ENCODE measurements at regions not wholly inside any gene's neighbourhood (a gene's known extent, or its start where the extent isn't known, plus 50 kb on each side); places are given as distances from the start of the nearest gene placed in this dataset.

GRCh38 chr14:103217538-103217937 lies 94.3 kb downstream of the TNFAIP2 start:
- H3K9me3 ChIP-seq (ENCODE audit: low read length) = 0 out of 2 replicates have a peak, but pooled peaks cover 6% of the 10 kb centered on the region
- in situ Hi-C loops (cut with HindIII; ENCODE audit: extremely low pct_ligation_motif_present, low pct_unique_long_range_greater_than_20kb) = no loop called here
- H3K4me1 ChIP-seq (ENCODE audit: insufficient read depth, low read length) = peaks cover 27% of the 10 kb centered on the region
- H2AFZ ChIP-seq (ENCODE audit: low read length) = no peak overlapping the region
- no peaks in the 10 kb centered on the region for H3K79me2 ChIP-seq (ENCODE audit: insufficient read depth, low read length)
- no peaks in the 10 kb centered on the region; a peak in 1 of 5 replicates for H3K27me3 ChIP-seq (ENCODE audit: control insufficient read depth in 1 of 2, insufficient read depth in 2 of 2, low read length in 2 of 2)
- POLR2A ChIA-PET = no interaction called here
- H3K9ac ChIP-seq (ENCODE audit: insufficient read depth, low read depth, low read length) = no peak overlapping the region
- H4K20me1 ChIP-seq (ENCODE audit: insufficient read depth, low read length) = no peaks in the 10 kb centered on the region
- no peaks in the 10 kb centered on the region for H3K36me3 ChIP-seq (replicated peaks in 1 of 2; ENCODE audit: control insufficient read depth in 1 of 2, insufficient read depth in 2 of 2, low read length in 2 of 2)
- TF ChIP-seq EEA1 (CRISPR knock-in tag; IDR thresholded peaks at IDR 0.05; ENCODE audit: borderline replicate concordance) (no peak), ZNF331 (CRISPR knock-in tag; IDR thresholded peaks at IDR 0.05) (peak; percentile 99), SMAD3 (CRISPR knock-in tag; IDR thresholded peaks at IDR 0.05) (no peak), ZNF607 (CRISPR knock-in tag; IDR thresholded peaks at IDR 0.05; ENCODE audit: borderline replicate concordance) (no peak)
- no peak overlapping the region for H3K4me2 ChIP-seq (ENCODE audit: low read depth, low read length)
- no peak for ATAC-seq
- 87% methylated on average over 1 of the region's 1 CpG for WGBS (ENCODE audit: low lambda C conversion rate)
- H3K4me3 ChIP-seq (replicated peaks in 1 of 3; ENCODE audit: insufficient read depth in 1 of 3, low read depth in 2 of 3, low read length in 3 of 3) = no peak overlapping the region
- BruUV-seq (replicated peaks) = no TSS peak
- CTCF ChIA-PET (ENCODE audit: low intra/inter-chr PET ratio, low total read pairs) = no interaction called here
- no peak for FAIRE-seq
- H3K27ac ChIP-seq (ENCODE audit: extremely low read length, insufficient read depth, low read length) = no peak overlapping the region
- intact Hi-C loops (cut with micrococcal nuclease; ENCODE audit: unreplicated experiment) = no loop called here
- DNase-seq (ENCODE audit: low spot score) = no peak

DNA sequence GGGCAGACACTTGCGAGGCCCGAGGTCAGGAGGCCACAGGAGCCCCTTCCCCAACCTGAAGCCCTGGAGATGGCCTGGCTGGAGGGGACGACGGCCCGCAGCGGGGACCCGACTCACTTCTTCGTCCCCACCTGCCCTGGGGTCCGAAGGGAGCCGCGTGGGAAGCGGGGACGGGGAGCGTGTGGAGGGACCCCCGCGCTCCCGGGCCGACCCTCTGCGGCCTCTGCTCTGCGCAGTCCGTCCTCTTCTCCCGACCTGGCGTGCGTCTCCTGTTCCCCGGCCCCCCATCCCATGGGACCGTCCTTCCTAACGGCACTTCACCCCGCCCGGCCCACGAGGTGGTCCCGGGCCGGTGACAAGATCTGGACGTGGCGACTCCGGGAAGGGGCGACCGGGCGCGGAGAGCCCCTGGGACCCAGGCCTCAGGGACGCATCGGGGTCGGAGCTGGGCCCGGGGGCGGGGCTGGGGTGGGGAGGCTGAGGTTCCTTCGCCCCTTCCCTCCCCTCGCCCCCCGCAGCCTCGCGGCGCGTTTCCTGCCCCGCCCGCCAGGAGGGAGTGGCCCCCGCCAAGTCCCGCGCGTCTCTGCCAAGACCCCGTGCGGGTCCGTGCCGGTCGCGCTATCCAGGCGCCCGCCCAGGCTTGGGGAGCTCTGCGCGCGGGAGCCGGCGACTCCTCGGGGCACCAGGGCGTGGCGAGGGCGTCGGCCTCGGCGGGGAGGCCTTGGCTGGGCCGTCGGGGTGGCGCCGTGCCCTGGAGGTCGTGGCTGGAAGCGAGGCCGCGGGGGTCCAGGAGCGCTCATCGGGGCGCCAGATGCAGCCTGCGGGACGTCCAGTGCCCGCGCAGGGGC lies 97.1 kb downstream of the TNFAIP2 start:
- no peaks in the 10 kb centered on the region for H4K20me1 ChIP-seq (ENCODE audit: insufficient read depth, low read length)
- FAIRE-seq (no peak), ATAC-seq (no peak), DNase-seq (ENCODE audit: low spot score) (no peak)
- 0 out of 2 replicates have a peak, but pooled peaks cover 6% of the 10 kb centered on the region for H3K9me3 ChIP-seq (ENCODE audit: low read length)
- H3K36me3 ChIP-seq (replicated peaks in 1 of 2; ENCODE audit: control insufficient read depth in 1 of 2, insufficient read depth in 2 of 2, low read length in 2 of 2) = no peaks in the 10 kb centered on the region
- no peak overlapping the region for H3K4me2 ChIP-seq (ENCODE audit: low read depth, low read length)
- BruUV-seq (replicated peaks) = no TSS peak
- H3K79me2 ChIP-seq (ENCODE audit: insufficient read depth, low read length) = no peaks in the 10 kb centered on the region
- H3K4me1 ChIP-seq (ENCODE audit: insufficient read depth, low read length) = peaks cover 16% of the 10 kb centered on the region
- TF ChIP-seq RFXANK (CRISPR knock-in tag; IDR thresholded peaks at IDR 0.05) = no peak
- TF ChIP-seq ZNF710 (CRISPR knock-in tag; IDR thresholded peaks at IDR 0.05; ENCODE audit: borderline replicate concordance) = no peak
- no peak for TF ChIP-seq ZNF878 (CRISPR knock-in tag; IDR thresholded peaks at IDR 0.05)
- in situ Hi-C loops (cut with HindIII; ENCODE audit: extremely low pct_ligation_motif_present, low pct_unique_long_range_greater_than_20kb) (no loop called here), intact Hi-C loops (cut with micrococcal nuclease; ENCODE audit: unreplicated experiment) (no loop called here)
- WGBS (ENCODE audit: low lambda C conversion rate) = 92% methylated on average over 83 of the region's 92 CpGs
- POLR2A ChIA-PET = no interaction called here
- H3K27ac ChIP-seq (ENCODE audit: extremely low read length, insufficient read depth, low read length) = no peak overlapping the region
- no peak overlapping the region for H3K4me3 ChIP-seq (replicated peaks in 1 of 3; ENCODE audit: insufficient read depth in 1 of 3, low read depth in 2 of 3, low read length in 3 of 3)
- no peaks in the 10 kb centered on the region; a peak in 3 of 5 replicates for H3K27me3 ChIP-seq (ENCODE audit: control insufficient read depth in 1 of 2, insufficient read depth in 2 of 2, low read length in 2 of 2)
- no peak overlapping the region for H2AFZ ChIP-seq (ENCODE audit: low read length)
- no peak overlapping the region for H3K9ac ChIP-seq (ENCODE audit: insufficient read depth, low read depth, low read length)
- CTCF ChIA-PET (ENCODE audit: low intra/inter-chr PET ratio, low total read pairs) = no interaction called here

Measured in HepG2 (cell line).